H1 (cell line): ENCODE measurements at regions not wholly inside any gene's neighbourhood (a gene's known extent, or its start where the extent isn't known, plus 50 kb on each side); places are given as distances from the start of the nearest gene placed in this dataset.
A peak's percentile ranks its signal among the peaks of the same experiment; 100 is the strongest.

ENCODE experiments used
- CTCF ChIA-PET: fragments of 300-600 bp; sonication (Branson Sonifier 250); formaldehyde crosslinking; loops from one replicate; lab custom pipeline; 2021; ENCODE audit not compliant: partially characterized antibody; lab: Charles Lee
- POLR2A ChIA-PET: fragments of 300-600 bp; sonication (Branson Sonifier 250); formaldehyde crosslinking; loops from one replicate; lab custom pipeline; 2021; ENCODE audit warnings: inconsistent platforms; ENCODE audit not compliant: partially characterized antibody; lab: Charles Lee
- DNase-seq, 2 experiments: peaks; one replicate each; pipeline versions ENCODE4 v3.0.0 to v3.0.0-alpha.2; 2010 to 2022; ENCODE audit warnings: low spot score in 2 of 2, low read depth in 1 of 2, mixed read lengths in 1 of 2
- FAIRE-seq: peaks from 2 replicates; lab custom pipeline; 2011; peaks lifted over from hg19 to GRCh38; lab: Jason Lieb, UNC
- H2AFZ ChIP-seq: 2 replicates; pipeline ENCODE4 v1.8.1; 2012; ENCODE audit warnings: low read length, inconsistent platforms
- H2AK5ac ChIP-seq: 2 replicates; pipeline ENCODE4 v1.6.1; 2013; ENCODE audit warnings: low read depth, low read length
- H2BK120ac ChIP-seq: replicated peaks from 2 replicates; pipeline ENCODE3; 2013; ENCODE audit warnings: low read depth, low read length, inconsistent platforms
- H2BK12ac ChIP-seq: 2 replicates; pipeline ENCODE4 v1.6.1; 2013; ENCODE audit warnings: low read depth, low read length
- H2BK15ac ChIP-seq: 2 replicates; pipeline ENCODE4 v1.6.1; 2013; ENCODE audit warnings: low read length
- H2BK20ac ChIP-seq: 2 replicates; pipeline ENCODE4 v1.6.1; 2013; ENCODE audit warnings: low read length
- H2BK5ac ChIP-seq: 2 replicates; pipeline ENCODE4 v1.6.1; 2013; ENCODE audit warnings: low read depth, low read length
- H3K14ac ChIP-seq: 2 replicates; pipeline ENCODE4 v1.6.1; 2013; ENCODE audit warnings: inconsistent platforms; ENCODE audit not compliant: insufficient read length
- H3K18ac ChIP-seq: 2 replicates; pipeline ENCODE4 v1.6.1; 2013; ENCODE audit warnings: low read length; ENCODE audit errors: extremely low read depth
- H3K23ac ChIP-seq: 2 replicates; pipeline ENCODE4 v1.6.1; 2013; ENCODE audit warnings: inconsistent platforms; ENCODE audit not compliant: insufficient read length
- H3K23me2 ChIP-seq: 2 replicates; pipeline ENCODE4 v1.6.1; 2013; ENCODE audit warnings: low read depth, low read length
- H3K27ac ChIP-seq: 2 replicates; pipeline ENCODE4 v1.6.1; 2011; ENCODE audit warnings: low read depth, low read length, inconsistent platforms
- H3K27me3 ChIP-seq, 4 experiments: replicated peaks in 1 of 4; 1 replicate in 1 of 4; 2 replicates in 3 of 4; pipeline versions ENCODE4 v1.6.1 to v1.8.1; 2011 to 2013; ENCODE audit warnings: low read length in 3 of 4, mild to moderate bottlenecking in 3 of 4, inconsistent platforms in 2 of 4, mixed read lengths in 2 of 4, moderate library complexity in 1 of 4; ENCODE audit not compliant: control insufficient read depth in 3 of 4, insufficient read depth in 3 of 4; ENCODE audit errors: extremely low read depth in 1 of 4
- H3K36me3 ChIP-seq, 4 experiments: 2 replicates each; pipeline versions ENCODE4 v1.6.1 to v1.8.1; 2011 to 2013; ENCODE audit warnings: mild to moderate bottlenecking in 4 of 4, low read length in 3 of 4, moderate library complexity in 2 of 4, control low read depth in 1 of 4, inconsistent platforms in 1 of 4; ENCODE audit not compliant: insufficient read depth in 4 of 4, control insufficient read depth in 2 of 4
- H3K4ac ChIP-seq: replicated peaks from 2 replicates; pipeline ENCODE3; 2013; ENCODE audit warnings: low read length, low read depth, mixed read lengths, inconsistent platforms; ENCODE audit not compliant: insufficient read length
- H3K4me1 ChIP-seq, 4 experiments: replicated peaks in 1 of 4; 1 replicate in 1 of 4; 2 replicates in 3 of 4; pipeline versions ENCODE4 v1.6.1 to v1.8.1; 2011 to 2013; ENCODE audit warnings: low read length in 3 of 4, inconsistent platforms in 2 of 4, mixed read lengths in 1 of 4; ENCODE audit not compliant: insufficient read depth in 4 of 4, control insufficient read depth in 3 of 4
- H3K4me2 ChIP-seq, 2 experiments: 2 replicates each; pipeline versions ENCODE4 v1.6.1 to v1.8.1; 2011 to 2013; ENCODE audit warnings: low read depth in 2 of 2, low read length in 2 of 2, control low read depth in 1 of 2, inconsistent platforms in 1 of 2, mild to moderate bottlenecking in 1 of 2; ENCODE audit not compliant: insufficient read depth in 1 of 2
- H3K4me3 ChIP-seq, 4 experiments: fragments of 200-600, 300-600 bp in 1 of 4; sonication (generic), shearing (Covaris generic), sonication (Bioruptor Twin) in 1 of 4; 2 replicates each; pipeline versions ENCODE4 v1.5.1 to v1.8.1; 2011 to 2016; ENCODE audit warnings: low read length in 4 of 4, low read depth in 3 of 4, control low read depth in 2 of 4, inconsistent platforms in 2 of 4, mild to moderate bottlenecking in 2 of 4, mixed read lengths in 1 of 4, moderate library complexity in 1 of 4; ENCODE audit not compliant: insufficient read depth in 2 of 4; ENCODE audit errors: extremely low read depth in 1 of 4
- H3K56ac ChIP-seq: replicated peaks from 2 replicates; pipeline ENCODE3; 2013; ENCODE audit warnings: low read depth, mild to moderate bottlenecking, mixed read lengths, low read length, inconsistent platforms; ENCODE audit not compliant: insufficient read length
- H3K79me1 ChIP-seq: 2 replicates; pipeline ENCODE4 v1.6.1; 2013; ENCODE audit warnings: low read depth, low read length, control low read depth
- H3K79me2 ChIP-seq, 2 experiments: 2 replicates each; pipeline versions ENCODE4 v1.6.1 to v1.8.1; 2012 to 2013; ENCODE audit warnings: low read length in 2 of 2, mild to moderate bottlenecking in 2 of 2, inconsistent platforms in 1 of 2; ENCODE audit not compliant: insufficient read depth in 2 of 2, control insufficient read depth in 1 of 2
- H3K9ac ChIP-seq, 4 experiments: replicated peaks in 1 of 4; 1 replicate in 1 of 4; 2 replicates in 3 of 4; pipeline versions ENCODE4 v1.6.1 to v1.8.1; 2011 to 2013; ENCODE audit warnings: low read depth in 3 of 4, low read length in 3 of 4, control low read depth in 2 of 4, mild to moderate bottlenecking in 2 of 4, moderate library complexity in 2 of 4, inconsistent platforms in 1 of 4; ENCODE audit errors: extremely low read depth in 1 of 4
- H3K9me3 ChIP-seq, 2 experiments: 2 replicates each; pipeline versions ENCODE4 v1.6.1 to v1.8.1; 2012 to 2013; ENCODE audit warnings: mild to moderate bottlenecking in 2 of 2, moderate library complexity in 2 of 2, control low read depth in 1 of 2, inconsistent platforms in 1 of 2, low read depth in 1 of 2, low read length in 1 of 2, mixed read lengths in 1 of 2; ENCODE audit not compliant: insufficient read depth in 2 of 2
- H4K20me1 ChIP-seq, 2 experiments: replicated peaks in 1 of 2; 2 replicates each; pipeline versions ENCODE3 to v1.8.1; 2011 to 2013; ENCODE audit warnings: inconsistent platforms in 2 of 2, low read length in 2 of 2, mild to moderate bottlenecking in 1 of 2; ENCODE audit not compliant: insufficient read depth in 2 of 2, control insufficient read depth in 1 of 2
- H4K5ac ChIP-seq: 2 replicates; pipeline ENCODE4 v1.6.1; 2013; ENCODE audit warnings: low read length, low read depth, mixed read lengths, inconsistent platforms; ENCODE audit not compliant: insufficient read length
- H4K8ac ChIP-seq: 2 replicates; pipeline ENCODE4 v1.8.0; 2013; ENCODE audit warnings: mild to moderate bottlenecking, moderate library complexity, low read length, inconsistent platforms; ENCODE audit not compliant: insufficient read depth; ENCODE audit errors: extremely low read depth
- H4K91ac ChIP-seq: replicated peaks from 2 replicates; pipeline ENCODE3; 2013; ENCODE audit warnings: low read length, mixed read lengths, inconsistent platforms; ENCODE audit not compliant: insufficient read length
- ASH2L ChIP-seq: fragments of 200-600, 300-600 bp; sonication (generic); IDR thresholded peaks from one replicate; pipeline ENCODE4 v1.7.1; 2017; ENCODE audit warnings: low read length
- CBX5 ChIP-seq: fragments of 300-800, 300-1000 bp; sonication (generic); IDR thresholded peaks from 2 replicates; pipeline ENCODE4 v1.7.1; 2016; ENCODE audit warnings: antibody characterized with exemption, low read length, low read depth
- CHD1 ChIP-seq: IDR thresholded peaks from 2 replicates; pipeline ENCODE4 v1.6.1; 2012; ENCODE audit warnings: low read depth, low read length, improper control_type of control experiment
- MAX ChIP-seq: IDR thresholded peaks from 2 replicates; pipeline ENCODE4 v1.6.1; 2012; ENCODE audit warnings: inconsistent platforms
- NRF1 ChIP-seq: IDR thresholded peaks from 2 replicates; pipeline ENCODE4 v1.6.1; 2011; ENCODE audit warnings: mild to moderate bottlenecking, low read depth, low read length, improper control_type of control experiment
- SAP30 ChIP-seq: fragments of 300-600 bp; sonication (generic); IDR thresholded peaks from 2 replicates; pipeline ENCODE4 v1.7.1; 2012; ENCODE audit warnings: low read length, moderate library complexity, mild to moderate bottlenecking, inconsistent platforms; ENCODE audit not compliant: insufficient read depth, insufficient replicate concordance
- TAF1 ChIP-seq: IDR thresholded peaks from 2 replicates; pipeline ENCODE4 v1.6.1; 2011; ENCODE audit warnings: mild to moderate bottlenecking, low read depth, low read length
- WGBS, 2 experiments: shearing (Covaris generic) in 1 of 2; methylation state at CpG; one replicate each; pipeline versions ENCODE4 v1.1.6 to v1.1.7; 2013 to 2015; ENCODE audit warnings: low lambda C conversion rate in 2 of 2, mixed read lengths in 2 of 2, inconsistent platforms in 1 of 2, low coverage in 1 of 2, missing lambda C conversion rate in 1 of 2; ENCODE audit not compliant: insufficient replicate concordance in 2 of 2, insufficient coverage in 1 of 2, insufficient read length in 1 of 2; ENCODE audit errors: extremely low coverage in 1 of 2, missing lambda C conversion rate in 1 of 2; 5-methylcytosine and 5-hydroxymethylcytosine counted together

- H3K23me2 ChIP-seq, result no peaks in the 10 kb centered on the region
- no peak overlapping the region for H3K14ac ChIP-seq
- no peak overlapping the region for H3K4me3 ChIP-seq
- H3K79me2 ChIP-seq, result no peaks in the 10 kb centered on the region
- H3K23ac ChIP-seq, result no peak overlapping the region
- H3K36me3 ChIP-seq, result no peaks in the 10 kb centered on the region
- H4K8ac ChIP-seq, result no peak overlapping the region
- no peak overlapping the region for H2BK20ac ChIP-seq
- H2BK120ac ChIP-seq, result no peak overlapping the region
- no peak overlapping the region for H2AFZ ChIP-seq
- H3K4ac ChIP-seq, result no peak overlapping the region
- H3K4me1 ChIP-seq, result peaks cover 2 to 9% (median 5%) of the 10 kb centered on the region in 4 experiments; a peak in 4 of 7 replicates
- no peak overlapping the region for H2AK5ac ChIP-seq
- no peaks in the 10 kb centered on the region for H3K9me3 ChIP-seq
- CTCF ChIA-PET, result interaction anchor here (0.6 to 1.2 kb wide), 2 partner anchors 24 to 25 kb away, joined by 3 to 5 read pairs; no protein-coding TSS in a partner anchor
- H4K20me1 ChIP-seq, result no peaks in the 10 kb centered on the region
- H4K91ac ChIP-seq, result peak overlapping the region; percentile 36
- H2BK15ac ChIP-seq, result 0 out of 2 replicates have a peak overlapping the region, but pooled peaks have one; percentile 37
- POLR2A ChIA-PET, result no interaction called here
- H3K9ac ChIP-seq, result no peak overlapping the region
- no peak overlapping the region for H3K18ac ChIP-seq
- no peak overlapping the region for H3K4me2 ChIP-seq
- 93% methylated on average over 7 of the region's 7 CpGs; no CpG with 5 or more reads in 1 of the 2 experiments for WGBS, 2 experiments
- no peak overlapping the region for H3K56ac ChIP-seq
- H3K79me1 ChIP-seq, result no peaks in the 10 kb centered on the region
- no peak overlapping the region for H2BK5ac ChIP-seq
- TF ChIP-seq CHD1 (no peak), SAP30 (no peak), NRF1 (no peak), TAF1 (no peak), ASH2L (no peak), CBX5 (no peak), MAX (no peak)
- H3K27me3 ChIP-seq, result no peaks in the 10 kb centered on the region
- H2BK12ac ChIP-seq, result 0 out of 2 replicates have a peak overlapping the region, but pooled peaks have one; percentile 21
- no peak for FAIRE-seq
- DNase-seq, result no peak
- H4K5ac ChIP-seq, result no peak overlapping the region
- no peak overlapping the region for H3K27ac ChIP-seq
Measured at GRCh38 chr4:188432328-188432727, 293.1 kb downstream of the TRIML1 start.
